ENCODE measurements at regions not wholly inside any gene's neighbourhood (a gene's known extent, or its start where the extent isn't known, plus 50 kb on each side); places are given as distances from the start of the nearest gene placed in this dataset.
"Not testable (repeated sequence)": the region's sequence is repeated elsewhere in the genome, so short reads cannot be mapped to it uniquely, and the experiment has no call there.

- ChIA-PET POLR2A (no interaction called here), CTCF (no interaction called here)
- Mint-ChIP-seq H3K27me3 (peaks cover 1% of the 10 kb centered on the region), H3K9me3 (no peaks in the 10 kb centered on the region), H3K4me1 (peaks cover 8% of the 10 kb centered on the region), H3K4me3 (no peak overlapping the region), H3K27ac (no peak overlapping the region), H3K36me3 (ENCODE audit: low read depth) (no peaks in the 10 kb centered on the region)
- DNase-seq = no peak
These were observed 85.7 kb upstream of the ARRDC3 start for GRCh38 chr5:91468651-91469422.

GRCh38 chr5:91464886-91465646, 81.9 kb upstream of the ARRDC3 start:
- Mint-ChIP-seq H3K27me3 (peaks cover 1% of the 10 kb centered on the region), H3K36me3 (ENCODE audit: low read depth) (no peaks in the 10 kb centered on the region), H3K27ac (no peak overlapping the region), H3K4me1 (peaks cover 8% of the 10 kb centered on the region), H3K4me3 (no peak overlapping the region), H3K9me3 (no peaks in the 10 kb centered on the region)
- ChIA-PET POLR2A (no interaction called here), CTCF (interaction anchor here (1.3 kb wide), 1 partner anchor 34 kb away, joined by 5 read pairs; no protein-coding TSS in a partner anchor)
- DNase-seq = no peak

GRCh38 chr5:91457681-91458058, 74.6 kb upstream of the ARRDC3 start:
- Mint-ChIP-seq H3K9me3 (no peaks in the 10 kb centered on the region), H3K4me1 (peaks cover 3% of the 10 kb centered on the region)

GRCh38 chr5:91456928-91457680, 74.0 kb upstream of the ARRDC3 start:
- POLR2A ChIA-PET = no interaction called here
- Mint-ChIP-seq H3K9me3 (no peaks in the 10 kb centered on the region), H3K27me3 (no peaks in the 10 kb centered on the region), H3K36me3 (ENCODE audit: low read depth) (no peaks in the 10 kb centered on the region), H3K4me1 (peaks cover 3% of the 10 kb centered on the region), H3K4me3 (no peak overlapping the region), H3K27ac (no peak overlapping the region)
- CTCF ChIA-PET = interaction anchor here (0.7 kb wide), 1 partner anchor 115 kb away, joined by 5 read pairs; no protein-coding TSS in a partner anchor
- no peak for DNase-seq

More at GRCh38 chr5:91457681-91458058, 74.6 kb upstream of the ARRDC3 start:
- CTCF ChIA-PET = no interaction called here
- no peak overlapping the region for H3K4me3 Mint-ChIP-seq
- no peaks in the 10 kb centered on the region for H3K27me3 Mint-ChIP-seq
- H3K36me3 Mint-ChIP-seq (ENCODE audit: low read depth) = no peaks in the 10 kb centered on the region
- POLR2A ChIA-PET = no interaction called here
- DNase-seq = no peak
- H3K27ac Mint-ChIP-seq = no peak overlapping the region

GRCh38 chr5:91449083-91449482, 66.0 kb upstream of the ARRDC3 start:
- Mint-ChIP-seq H3K36me3 (ENCODE audit: low read depth) (no peaks in the 10 kb centered on the region), H3K27ac (no peak overlapping the region), H3K9me3 (peaks cover 3% of the 10 kb centered on the region), H3K27me3 (no peaks in the 10 kb centered on the region), H3K4me3 (no peak overlapping the region), H3K4me1 (no peaks in the 10 kb centered on the region)
- ChIA-PET POLR2A (no interaction called here), CTCF (no interaction called here)
- no peak for DNase-seq

GRCh38 chr5:91448079-91448478, 65.0 kb upstream of the ARRDC3 start:
- H3K4me1 Mint-ChIP-seq; H3K27ac Mint-ChIP-seq; H3K36me3 Mint-ChIP-seq (ENCODE audit: low read depth); H3K27me3 Mint-ChIP-seq; DNase-seq; CTCF ChIA-PET; H3K9me3 Mint-ChIP-seq; H3K4me3 Mint-ChIP-seq; POLR2A ChIA-PET: not testable (repeated sequence)

- H3K27me3 Mint-ChIP-seq; H3K4me3 Mint-ChIP-seq; CTCF ChIA-PET; H3K36me3 Mint-ChIP-seq (ENCODE audit: low read depth); H3K27ac Mint-ChIP-seq; H3K9me3 Mint-ChIP-seq; DNase-seq; H3K4me1 Mint-ChIP-seq; POLR2A ChIA-PET: not testable (repeated sequence)
These were observed 63.8 kb upstream of the ARRDC3 start for GRCh38 chr5:91446880-91447279.

- no peaks in the 10 kb centered on the region for H3K27me3 Mint-ChIP-seq
- DNase-seq = no peak
- H3K27ac Mint-ChIP-seq = no peak overlapping the region
- ChIA-PET CTCF (interaction anchor here (0.6 kb wide), 1 partner anchor 46 kb away, joined by 5 read pairs; no protein-coding TSS in a partner anchor), POLR2A (no interaction called here)
- H3K9me3 Mint-ChIP-seq = peaks cover 3% of the 10 kb centered on the region
- no peaks in the 10 kb centered on the region for H3K4me1 Mint-ChIP-seq
- H3K4me3 Mint-ChIP-seq = no peak overlapping the region
- H3K36me3 Mint-ChIP-seq (ENCODE audit: low read depth) = no peaks in the 10 kb centered on the region
These were observed 60.8 kb upstream of the ARRDC3 start for GRCh38 chr5:91443761-91444467.

- Mint-ChIP-seq H3K4me3 (no peak overlapping the region), H3K4me1 (no peaks in the 10 kb centered on the region), H3K27me3 (no peaks in the 10 kb centered on the region), H3K9me3 (peaks cover under 1% of the 10 kb centered on the region), H3K27ac (no peak overlapping the region), H3K36me3 (ENCODE audit: low read depth) (no peaks in the 10 kb centered on the region)
- ChIA-PET POLR2A (no interaction called here), CTCF (no interaction called here)
- DNase-seq = no peak
These were observed 59.9 kb upstream of the ARRDC3 start for GRCh38 chr5:91443023-91443422.

- Mint-ChIP-seq H3K27me3 (no peaks in the 10 kb centered on the region), H3K9me3 (no peaks in the 10 kb centered on the region), H3K4me3 (no peak overlapping the region), H3K27ac (no peak overlapping the region), H3K36me3 (ENCODE audit: low read depth) (no peaks in the 10 kb centered on the region), H3K4me1 (no peaks in the 10 kb centered on the region)
- DNase-seq = no peak
- POLR2A ChIA-PET = no interaction called here
- CTCF ChIA-PET = no interaction called here
These were observed 58.0 kb upstream of the ARRDC3 start for GRCh38 chr5:91441082-91441481.

GRCh38 chr5:91438871-91439270, 55.8 kb upstream of the ARRDC3 start:
- no peaks in the 10 kb centered on the region for H3K9me3 Mint-ChIP-seq

GRCh38 chr5:91436241-91436640, 53.1 kb upstream of the ARRDC3 start:
- ChIA-PET POLR2A (no interaction called here), CTCF (interaction anchor here (1.1 kb wide), 1 partner anchor 17 kb away, joined by 4 read pairs; no protein-coding TSS in a partner anchor)
- Mint-ChIP-seq H3K4me1 (peaks cover 14% of the 10 kb centered on the region), H3K9me3 (no peaks in the 10 kb centered on the region), H3K36me3 (ENCODE audit: low read depth) (no peaks in the 10 kb centered on the region), H3K27ac (no peak overlapping the region), H3K4me3 (no peak overlapping the region), H3K27me3 (no peaks in the 10 kb centered on the region)
- no peak for DNase-seq

More at GRCh38 chr5:91438871-91439270, 55.8 kb upstream of the ARRDC3 start:
- Mint-ChIP-seq H3K4me3 (no peak overlapping the region), H3K4me1 (peaks cover 10% of the 10 kb centered on the region), H3K27ac (no peak overlapping the region), H3K36me3 (ENCODE audit: low read depth) (no peaks in the 10 kb centered on the region), H3K27me3 (no peaks in the 10 kb centered on the region)
- POLR2A ChIA-PET = no interaction called here
- CTCF ChIA-PET = interaction anchor here (0.9 to 1.2 kb wide), 2 partner anchors 20 to 312 kb away, joined by 3 to 4 read pairs; no protein-coding TSS in a partner anchor
- no peak for DNase-seq
